ENCODE measurements at regions not wholly inside any gene's neighbourhood (a gene's known extent, or its start where the extent isn't known, plus 50 kb on each side); places are given as distances from the start of the nearest gene placed in this dataset.

GRCh38 chr16:49168126-49168525, 113.5 kb downstream of the CBLN1 start:
- no peak for TF ChIP-seq CTCF (IDR thresholded peaks at IDR 0.05)
- TF ChIP-seq POLR2A (IDR thresholded peaks at IDR 0.05): no peak
- TF ChIP-seq EP300 (IDR thresholded peaks at IDR 0.05): no peak

Measured in ovary (tissue), 3 donors.